Midbrain (tissue), 1 donor: ENCODE measurements at regions not wholly inside any gene's neighbourhood (a gene's known extent, or its start where the extent isn't known, plus 50 kb on each side); places are given as distances from the start of the nearest gene placed in this dataset.
"Not testable (repeated sequence)": the region's sequence is repeated elsewhere in the genome, so short reads cannot be mapped to it uniquely, and the experiment has no call there.

Experiments used
- DNase-seq: peaks from one replicate; lab custom pipeline; 2025; lab: John Stamatoyannopoulos, UW

- DNase-seq: no peak
Observed at GRCh38 chr7:140283472-140283871, 106.7 kb upstream of the KDM7A start.

DNA sequence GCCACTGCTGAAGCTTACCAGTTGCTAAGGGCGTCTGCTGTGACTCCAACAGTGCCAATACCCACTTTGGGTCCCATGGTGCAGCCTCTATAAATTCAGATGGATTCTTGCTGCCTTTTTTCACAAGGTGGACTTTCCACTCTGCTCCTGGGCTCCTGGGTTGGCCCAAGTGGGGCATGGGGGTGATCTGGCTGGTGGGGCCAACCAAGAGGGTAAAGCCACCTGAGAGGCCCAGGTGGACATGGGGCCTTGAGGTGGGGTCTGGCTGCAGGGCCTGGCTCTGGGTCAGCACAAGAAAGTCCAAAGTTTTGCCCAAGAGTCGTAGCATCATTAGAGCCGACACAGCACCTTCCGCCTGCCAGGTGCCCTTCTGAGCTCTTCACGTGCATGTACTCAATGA is 105.2 kb upstream of the KDM7A start:
- no peak for DNase-seq

GRCh38 chr7:140281255-140281654 is 104.5 kb upstream of the KDM7A start:
- no peak for DNase-seq

DNA sequence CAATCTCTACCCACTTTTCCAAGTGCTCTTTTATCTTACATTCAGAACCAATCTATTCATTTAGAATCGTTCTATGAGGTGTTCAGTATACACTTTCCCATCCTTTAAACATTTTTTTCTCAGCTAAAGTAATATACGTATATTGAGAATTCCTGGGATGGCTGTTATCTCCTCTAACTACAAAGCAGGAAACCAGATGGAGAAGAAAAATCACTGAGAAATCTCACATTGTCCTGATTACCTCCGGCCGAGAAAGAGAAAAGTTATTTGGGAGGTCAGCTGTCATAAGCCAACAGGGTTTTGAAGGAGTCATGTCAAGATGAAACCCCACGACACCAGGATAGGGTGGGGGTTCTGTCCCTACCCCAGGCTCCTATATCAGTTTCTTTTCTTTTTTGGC is 99.2 kb upstream of the KDM7A start:
- DNase-seq: no peak

GRCh38 chr7:140275069-140275965 is 98.5 kb upstream of the KDM7A start:
- no peak for DNase-seq

DNA sequence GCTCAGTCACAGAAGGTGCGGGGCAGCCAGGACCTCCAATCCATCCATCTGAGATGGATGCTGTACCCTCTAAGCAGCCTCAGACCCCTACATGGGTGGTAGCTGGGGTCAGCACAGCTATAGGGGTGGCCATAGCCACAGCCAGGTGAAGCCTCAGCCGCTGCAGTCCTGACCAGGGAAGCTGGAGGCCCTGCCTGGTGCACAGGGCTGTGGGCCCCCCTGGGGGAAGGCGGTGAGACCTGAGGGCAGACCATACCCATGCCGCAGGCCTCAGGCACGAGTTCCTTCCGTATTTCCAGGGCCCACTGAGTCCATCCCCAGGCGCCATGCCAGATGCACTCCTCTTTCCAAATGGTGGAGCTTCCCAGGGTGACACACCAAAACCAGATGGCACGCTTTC is 96.6 kb upstream of the KDM7A start:
- no peak for DNase-seq

DNA sequence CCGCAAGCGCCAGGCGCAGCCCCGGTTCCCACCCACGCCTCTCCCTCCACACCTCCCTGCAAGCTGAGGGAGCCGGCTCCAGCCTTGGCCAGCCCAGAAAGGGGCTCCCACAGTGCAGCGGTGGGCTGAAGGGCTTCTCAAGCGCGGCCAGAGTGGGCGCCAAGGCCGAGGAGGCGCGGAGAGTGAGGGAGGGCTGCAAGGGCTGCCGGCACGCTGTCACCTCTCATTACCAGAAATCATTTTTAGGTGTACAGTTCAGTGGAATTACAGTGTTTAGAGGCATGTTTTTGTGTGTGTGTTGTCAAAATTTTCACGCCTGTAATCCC is 94.8 kb upstream of the KDM7A start:
- DNase-seq: not testable (repeated sequence)

DNA sequence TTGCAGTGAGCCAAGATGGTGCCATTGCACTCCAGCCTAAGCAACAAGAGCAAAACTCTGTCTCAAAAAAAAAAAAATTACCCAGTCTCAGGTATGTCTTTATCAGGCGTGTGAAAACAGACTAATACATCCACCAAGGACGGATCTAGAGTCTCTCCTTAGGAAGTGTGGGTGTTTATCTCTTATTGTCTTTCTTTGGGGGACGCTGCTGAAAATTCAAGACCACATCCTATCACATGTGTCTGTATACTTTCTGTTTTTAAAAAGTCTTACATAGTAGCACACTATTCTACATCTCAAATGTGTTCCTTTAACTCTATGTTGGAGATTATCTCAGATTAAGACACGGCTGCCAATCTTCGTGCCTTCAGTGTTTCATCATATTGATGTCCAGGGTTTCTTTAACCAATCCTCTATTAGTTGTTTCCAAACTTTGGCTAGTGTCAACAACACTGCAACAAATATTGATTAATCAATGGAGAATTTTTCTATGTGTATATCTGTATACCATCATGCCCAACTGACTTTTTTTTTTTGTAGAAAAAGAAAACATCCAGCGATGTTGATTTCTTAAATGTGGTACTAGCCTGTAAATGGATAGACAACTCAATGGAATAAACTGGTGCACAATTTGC is 92.3 kb upstream of the KDM7A start:
- DNase-seq: no peak

- DNase-seq: no peak
Observed at GRCh38 chr7:140267381-140268226, 90.8 kb upstream of the KDM7A start.

GRCh38 chr7:140263277-140263676 is 86.5 kb upstream of the KDM7A start:
- no peak for DNase-seq

DNA sequence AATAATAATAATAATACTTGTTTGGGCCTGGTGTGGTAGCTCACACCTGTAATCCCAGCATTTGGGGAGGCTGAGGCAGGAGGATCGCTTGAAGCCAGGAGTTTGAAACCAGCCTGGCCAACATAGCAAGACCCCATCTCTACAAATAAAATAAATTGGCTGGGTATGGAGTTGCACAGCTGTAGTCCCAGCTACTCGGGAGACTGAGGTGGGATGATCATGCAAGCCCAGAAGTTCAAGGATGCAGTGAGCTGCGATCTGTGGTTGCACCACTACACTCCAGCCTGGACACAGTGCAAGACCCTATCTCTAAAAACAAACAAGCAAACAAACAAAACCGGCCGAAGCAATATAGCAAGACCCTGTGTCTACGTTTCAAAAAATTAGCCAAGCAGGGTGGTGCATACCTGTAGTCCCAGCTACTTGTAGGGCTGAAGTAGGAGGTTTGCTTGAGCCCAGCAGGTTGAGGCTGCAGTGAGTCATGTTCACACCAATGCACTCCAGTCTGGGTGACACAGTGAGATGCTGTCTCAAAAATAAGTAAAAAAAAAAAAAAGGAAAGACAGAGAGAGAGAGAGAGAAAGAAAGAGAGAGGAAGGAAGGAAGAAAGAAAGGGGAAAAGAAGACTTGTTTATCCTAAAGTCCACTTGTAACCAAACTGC is 85.6 kb upstream of the KDM7A start:
- no peak for DNase-seq

- no peak for DNase-seq
Observed at GRCh38 chr7:140261522-140261921, 84.7 kb upstream of the KDM7A start.

- no peak for DNase-seq
Observed at GRCh38 chr7:140261105-140261486, 84.3 kb upstream of the KDM7A start.

DNA sequence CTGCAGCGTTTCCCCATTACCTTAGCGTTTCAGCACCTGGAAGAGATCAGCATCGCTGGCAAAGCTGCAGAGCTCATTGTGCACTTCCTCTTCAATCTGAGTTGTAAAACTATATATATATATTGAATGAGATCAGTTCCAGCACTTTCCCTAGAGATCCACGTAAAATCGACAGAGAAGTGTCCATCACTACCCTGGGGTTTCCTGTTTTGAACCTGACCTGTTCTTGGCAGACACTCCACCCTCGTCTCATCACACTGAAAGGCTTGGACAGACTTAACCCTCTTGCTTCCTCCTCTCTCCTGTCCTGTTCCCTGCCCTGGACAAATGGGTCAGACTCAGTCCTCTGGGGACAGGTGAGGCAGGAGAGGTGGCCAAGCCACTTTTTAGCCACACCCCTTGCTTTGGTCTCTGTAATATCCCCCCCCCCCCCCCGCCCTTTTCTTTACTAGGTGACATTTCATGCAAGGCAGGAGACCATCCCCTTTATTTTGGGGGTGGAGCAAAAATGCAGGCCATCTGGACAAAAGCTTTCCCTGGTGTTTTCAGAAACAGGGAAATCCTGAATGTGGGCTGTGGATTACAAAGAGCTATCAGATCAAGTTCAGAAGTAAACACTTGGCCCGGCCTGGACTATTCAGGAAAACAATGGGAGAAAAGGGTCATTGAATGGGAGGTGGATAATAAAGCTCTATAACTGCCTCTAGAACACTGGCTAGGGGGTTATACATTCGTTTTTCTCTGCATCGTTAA is 83.7 kb upstream of the KDM7A start:
- peak; percentile 68 for DNase-seq

- not testable (repeated sequence) for DNase-seq
Observed at GRCh38 chr7:140257278-140257677, 80.5 kb upstream of the KDM7A start.

- DNase-seq: not testable (repeated sequence)
Observed at GRCh38 chr7:140254976-140255375, 78.2 kb upstream of the KDM7A start.

DNA sequence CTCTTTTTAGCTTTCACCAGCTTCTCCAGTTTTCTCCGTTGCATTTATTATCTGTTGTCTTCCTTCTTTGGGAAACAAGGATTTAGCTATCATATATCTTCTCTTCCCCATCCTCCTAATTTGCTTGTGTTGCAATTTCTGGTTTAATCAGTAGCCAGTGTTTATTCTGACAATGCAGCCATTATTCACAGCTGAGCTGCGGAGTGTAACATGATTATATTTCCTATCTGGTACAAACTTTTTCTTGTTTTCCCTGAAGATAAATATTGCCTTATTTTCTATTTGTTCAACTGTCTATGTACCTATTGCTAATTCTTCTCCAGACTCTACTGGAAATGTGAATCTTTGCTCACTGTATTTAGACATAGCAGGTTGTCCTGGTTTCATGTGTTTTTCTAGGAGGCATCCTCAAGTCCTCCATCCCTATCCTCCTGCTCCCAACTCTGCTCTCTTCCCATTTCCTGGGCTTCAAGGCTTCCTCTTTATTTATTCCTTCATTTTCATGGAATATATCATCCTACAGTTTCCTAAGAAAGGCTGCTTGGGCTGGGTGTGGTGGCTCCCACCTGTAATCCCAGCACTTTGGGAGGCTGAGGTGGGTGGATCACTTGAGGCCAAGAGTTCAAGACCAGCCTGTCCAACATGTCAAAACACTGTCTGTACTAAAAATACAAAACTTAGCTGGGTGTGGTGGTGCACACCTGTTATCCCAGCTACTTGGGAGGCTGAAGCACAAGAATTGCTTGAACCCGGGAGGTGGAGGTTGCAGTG is 72.4 kb upstream of the KDM7A start:
- peak; percentile 60 for DNase-seq

GRCh38 chr7:140247559-140247958 is 70.8 kb upstream of the KDM7A start:
- DNase-seq: no peak

DNA sequence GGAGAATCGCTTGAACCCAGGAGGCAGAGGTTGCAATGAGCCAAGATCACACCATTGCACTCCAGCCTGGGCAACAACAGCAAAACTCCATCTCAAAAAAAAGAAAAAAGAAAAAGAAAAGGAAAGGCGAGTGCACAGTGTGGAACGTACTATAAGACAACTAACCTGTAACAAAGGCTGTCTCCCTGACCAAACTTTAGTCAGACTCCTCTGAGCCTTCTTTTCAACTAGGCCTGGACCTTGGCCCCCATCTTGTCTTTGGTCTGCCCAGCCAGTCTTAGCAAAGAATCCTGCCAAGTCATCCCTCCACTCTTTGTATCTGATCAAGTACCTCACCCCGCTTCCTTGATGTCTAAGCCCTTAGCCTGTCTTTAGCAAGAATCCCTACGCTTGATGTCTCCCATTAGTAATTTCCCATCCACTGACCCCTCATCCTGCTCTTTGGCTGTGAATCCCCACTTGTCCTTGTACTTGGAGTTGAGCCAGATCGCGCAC is 68.9 kb upstream of the KDM7A start:
- no peak for DNase-seq
